AG10803 (cell line): ENCODE measurements at regions not wholly inside any gene's neighbourhood (a gene's known extent, or its start where the extent isn't known, plus 50 kb on each side); places are given as distances from the start of the nearest gene placed in this dataset.

Experiments
- DNase-seq: peaks from one replicate; pipeline ENCODE4 v3.0.0; 2010; ENCODE audit warnings: low read depth
- H3K4me3 ChIP-seq: 2 replicates; pipeline ENCODE4 v1.5.1; 2011; ENCODE audit warnings: mild to moderate bottlenecking, low read length, control low read depth
- TF ChIP-seq, protein P1 (sequence below): conservative IDR thresholded peaks from 2 replicates; pipeline ENCODE4 v1.5.1; 2011; ENCODE audit warnings: mild to moderate bottlenecking, low read length, control low read depth, inconsistent platforms

DNA sequence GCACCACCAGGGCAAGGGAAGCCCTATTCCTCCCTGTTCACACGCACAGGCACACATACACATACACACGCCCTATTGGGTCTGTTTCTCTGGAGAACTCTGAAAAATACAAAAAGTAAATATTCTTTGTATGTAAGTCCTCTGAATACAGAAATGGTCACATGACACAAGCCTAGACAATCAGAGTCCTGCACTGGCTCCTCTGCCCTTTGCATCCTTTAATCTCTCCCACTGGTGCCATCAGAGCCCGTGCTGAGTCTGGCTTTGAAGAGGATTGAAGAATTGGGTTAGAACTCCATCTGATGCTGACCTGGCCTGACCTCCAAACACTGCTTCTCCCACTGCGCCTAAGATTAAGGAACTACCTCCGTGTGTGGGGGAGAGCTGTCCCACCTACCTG lies 273.2 kb upstream of the TBX3 start:
- H3K4me3 ChIP-seq: no peak overlapping the region
- TF ChIP-seq, protein P1, sequence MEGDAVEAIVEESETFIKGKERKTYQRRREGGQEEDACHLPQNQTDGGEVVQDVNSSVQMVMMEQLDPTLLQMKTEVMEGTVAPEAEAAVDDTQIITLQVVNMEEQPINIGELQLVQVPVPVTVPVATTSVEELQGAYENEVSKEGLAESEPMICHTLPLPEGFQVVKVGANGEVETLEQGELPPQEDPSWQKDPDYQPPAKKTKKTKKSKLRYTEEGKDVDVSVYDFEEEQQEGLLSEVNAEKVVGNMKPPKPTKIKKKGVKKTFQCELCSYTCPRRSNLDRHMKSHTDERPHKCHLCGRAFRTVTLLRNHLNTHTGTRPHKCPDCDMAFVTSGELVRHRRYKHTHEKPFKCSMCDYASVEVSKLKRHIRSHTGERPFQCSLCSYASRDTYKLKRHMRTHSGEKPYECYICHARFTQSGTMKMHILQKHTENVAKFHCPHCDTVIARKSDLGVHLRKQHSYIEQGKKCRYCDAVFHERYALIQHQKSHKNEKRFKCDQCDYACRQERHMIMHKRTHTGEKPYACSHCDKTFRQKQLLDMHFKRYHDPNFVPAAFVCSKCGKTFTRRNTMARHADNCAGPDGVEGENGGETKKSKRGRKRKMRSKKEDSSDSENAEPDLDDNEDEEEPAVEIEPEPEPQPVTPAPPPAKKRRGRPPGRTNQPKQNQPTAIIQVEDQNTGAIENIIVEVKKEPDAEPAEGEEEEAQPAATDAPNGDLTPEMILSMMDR: no peak
- no peak for DNase-seq

DNA sequence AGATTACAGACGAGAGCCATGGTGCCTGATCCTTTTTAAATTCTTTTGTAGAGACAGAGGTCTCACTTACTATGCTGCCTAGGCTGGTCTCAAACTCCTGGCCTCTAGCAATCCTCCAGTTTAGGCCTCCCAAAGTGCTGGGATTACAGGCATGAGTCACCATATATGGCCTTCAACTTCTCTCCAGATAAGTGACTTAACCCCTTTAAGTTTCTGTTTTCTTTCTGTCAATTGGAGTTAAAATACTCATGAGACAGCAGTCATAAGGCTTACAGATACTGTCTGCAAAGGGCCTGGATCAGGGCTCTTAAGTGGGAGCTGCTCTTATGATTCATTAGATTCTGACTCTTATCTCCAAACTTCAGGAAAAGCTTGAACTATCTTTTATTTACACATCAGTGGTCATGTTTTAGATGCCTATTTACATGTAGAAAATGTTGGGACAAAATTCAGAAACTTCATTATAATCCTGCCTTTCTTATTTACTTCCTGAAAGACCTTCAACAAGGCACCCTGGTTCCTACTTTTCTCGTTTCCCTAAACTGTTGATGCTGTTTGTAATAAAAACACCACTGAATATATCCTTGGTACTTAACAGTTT lies 271.5 kb upstream of the TBX3 start:
- H3K4me3 ChIP-seq: no peak overlapping the region
- DNase-seq: no peak
- TF ChIP-seq, protein P1: no peak

DNA sequence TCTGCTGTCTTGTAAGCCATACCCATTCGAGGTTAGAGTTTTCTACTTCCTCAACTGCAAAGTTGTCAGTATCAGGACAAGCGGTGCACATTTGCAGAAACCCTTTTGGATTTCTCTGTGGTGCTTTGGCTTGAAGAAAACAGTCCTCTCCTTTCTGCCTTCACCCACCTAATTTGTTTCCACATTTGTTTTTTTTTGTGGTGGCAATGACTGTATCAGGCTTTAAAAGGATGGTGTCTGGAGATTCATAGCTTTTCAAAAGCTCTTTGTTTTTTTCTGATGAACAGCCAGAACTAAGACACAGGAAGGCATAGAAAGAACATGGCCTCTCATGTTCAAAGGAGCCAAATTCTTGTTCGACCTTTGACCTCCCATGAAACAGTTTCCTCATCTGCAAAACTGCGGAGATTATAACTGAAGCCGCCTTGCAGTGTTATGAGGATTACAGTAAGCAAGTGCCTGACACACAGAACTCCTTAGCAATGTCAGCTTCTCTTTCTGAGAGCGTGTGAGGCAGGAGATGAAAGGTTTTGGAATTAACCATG lies 270.6 kb upstream of the TBX3 start:
- DNase-seq: no peak
- TF ChIP-seq, protein P1: no peak
- H3K4me3 ChIP-seq: no peak overlapping the region

DNA sequence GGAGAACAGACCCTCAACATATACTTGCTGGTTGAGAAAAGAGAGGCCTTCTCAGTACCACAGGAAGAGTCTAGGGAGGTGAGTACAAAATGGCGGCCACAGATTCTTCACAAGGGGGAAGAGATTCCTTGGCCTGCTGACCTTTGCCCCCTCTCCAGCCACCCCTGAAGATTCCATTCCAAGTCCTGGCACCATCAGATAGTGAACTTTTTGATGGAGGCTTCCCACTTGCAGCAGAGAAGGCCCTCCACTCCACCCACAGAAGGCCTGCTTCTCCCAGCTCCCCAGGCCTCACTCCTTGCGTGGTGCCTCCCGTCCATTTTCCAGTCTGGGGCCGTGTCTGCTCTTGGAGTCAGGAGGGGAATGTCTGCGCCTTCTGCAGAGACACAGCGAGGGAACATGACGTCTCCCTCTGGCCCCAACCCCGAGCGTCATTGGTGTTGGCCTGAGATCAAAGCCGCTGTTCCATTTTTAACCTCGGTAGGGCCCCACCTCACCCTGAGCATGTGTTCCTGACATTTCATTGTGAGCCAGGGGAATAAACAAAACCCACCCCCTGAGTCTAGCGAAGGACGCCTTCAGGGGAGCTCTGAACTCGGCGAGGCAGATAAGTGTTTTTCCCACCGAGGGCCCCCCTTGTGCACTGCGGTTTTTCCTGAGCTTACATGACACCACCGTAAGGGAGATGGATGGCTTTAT lies 268.7 kb upstream of the TBX3 start:
- H3K4me3 ChIP-seq: no peak overlapping the region
- DNase-seq: no peak
- TF ChIP-seq, protein P1: no peak

DNA sequence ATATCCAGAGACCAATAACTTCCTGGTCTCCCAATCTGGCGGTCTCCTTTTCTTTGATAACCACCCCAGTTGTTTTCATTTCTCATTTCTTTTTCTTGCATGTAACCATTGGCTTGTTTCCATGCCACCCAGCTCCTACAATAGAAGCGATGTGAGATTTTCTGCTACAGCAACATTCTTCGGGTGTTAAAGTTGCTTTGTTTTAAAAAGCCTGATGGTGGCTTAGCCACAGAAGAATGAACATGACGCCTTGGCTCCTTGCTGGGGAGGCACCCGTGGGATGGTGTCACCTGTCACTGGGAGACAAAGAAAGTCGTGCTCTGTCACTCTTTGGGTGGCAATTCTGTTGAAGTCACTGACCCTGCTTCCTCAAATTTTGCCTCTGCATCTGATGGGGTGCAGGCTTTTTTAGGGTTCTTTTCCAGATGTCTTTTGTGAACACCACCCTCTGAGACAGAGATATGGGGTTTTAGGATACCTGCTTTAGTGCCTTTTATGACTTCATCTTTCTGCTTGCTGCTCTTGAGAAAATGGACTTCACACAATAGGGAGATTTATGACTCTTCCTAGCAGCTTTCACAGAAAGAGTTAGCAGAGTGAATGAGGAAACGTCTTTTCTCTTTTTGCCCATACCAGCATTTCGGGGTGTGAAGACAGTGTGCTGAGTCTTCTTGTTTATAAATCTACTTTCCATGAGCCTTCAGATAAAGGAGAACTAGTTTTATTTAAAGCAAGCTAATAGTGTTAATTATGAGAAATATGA lies 265.3 kb upstream of the TBX3 start:
- DNase-seq: no peak
- H3K4me3 ChIP-seq: no peak overlapping the region
- TF ChIP-seq, protein P1: no peak

DNA sequence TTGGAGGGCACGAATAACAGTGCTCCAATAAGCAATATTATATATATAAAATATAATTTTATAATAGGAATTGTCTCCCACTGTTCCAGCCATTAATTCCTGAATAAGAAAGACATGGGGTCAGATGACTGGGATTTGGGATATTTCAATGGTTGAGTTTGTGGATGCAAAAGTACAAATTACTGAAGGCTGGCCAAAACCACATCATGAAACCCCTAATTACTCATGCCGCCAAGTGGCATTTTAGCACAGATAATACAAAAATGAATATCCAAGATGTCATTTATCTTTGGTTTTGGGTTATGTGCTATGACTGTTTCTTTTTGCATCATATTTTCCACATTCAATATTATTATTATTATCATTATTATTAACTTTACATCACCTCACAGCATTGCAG lies 261.4 kb upstream of the TBX3 start:
- TF ChIP-seq, protein P1: no peak
- no peak overlapping the region for H3K4me3 ChIP-seq
- DNase-seq: no peak
